SJCRH30 (cell line): ENCODE measurements at regions not wholly inside any gene's neighbourhood (a gene's known extent, or its start where the extent isn't known, plus 50 kb on each side); places are given as distances from the start of the nearest gene placed in this dataset.
A peak's percentile ranks its signal among the peaks of the same experiment; 100 is the strongest.

Source experiments
- DNase-seq, 2 experiments: peaks; one replicate each; pipeline ENCODE4 v3.0.0-alpha.2; 2015 to 2020
- H3K27ac ChIP-seq: fragments of 250-450 bp; sonication (Bioruptor Pico); 2 replicates; pipeline ENCODE4 v1.5.1; 2020; ENCODE audit warnings: mild to moderate bottlenecking, moderate library complexity
- H3K27me3 ChIP-seq: fragments of 250-450 bp; sonication (Bioruptor Pico); 2 replicates; pipeline ENCODE4 v1.5.1; 2020; ENCODE audit warnings: mild to moderate bottlenecking, moderate library complexity
- H3K36me3 ChIP-seq: fragments of 250-450 bp; sonication (Bioruptor Pico); 2 replicates; pipeline ENCODE4 v1.5.1; 2020; ENCODE audit warnings: mild to moderate bottlenecking, moderate library complexity
- H3K4me1 ChIP-seq: fragments of 250-450 bp; sonication (Bioruptor Pico); 2 replicates; pipeline ENCODE4 v1.5.1; 2020; ENCODE audit warnings: mild to moderate bottlenecking, moderate library complexity
- H3K4me3 ChIP-seq: fragments of 250-450 bp; sonication (Bioruptor Pico); 2 replicates; pipeline ENCODE4 v1.5.1; 2020; ENCODE audit warnings: mild to moderate bottlenecking, moderate library complexity
- H3K9me3 ChIP-seq: fragments of 250-450 bp; sonication (Bioruptor Pico); replicated peaks from 2 replicates; pipeline ENCODE4 v1.5.1; 2020; ENCODE audit warnings: mild to moderate bottlenecking, moderate library complexity

GRCh38 chr4:3818371-3818770 lies 52.2 kb downstream of the ADRA2C start:
- no peak for DNase-seq
- Histone ChIP-seq H3K4me1 (peaks cover 16% of the 10 kb centered on the region), H3K36me3 (no peaks in the 10 kb centered on the region), H3K27me3 (no peaks in the 10 kb centered on the region), H3K4me3 (no peak overlapping the region), H3K9me3 (no peaks in the 10 kb centered on the region), H3K27ac (no peak overlapping the region)

GRCh38 chr4:3819210-3819919 lies 53.2 kb downstream of the ADRA2C start:
- peaks cover 16% of the 10 kb centered on the region for H3K4me1 ChIP-seq
- no peak overlapping the region for H3K4me3 ChIP-seq
- no peaks in the 10 kb centered on the region for H3K9me3 ChIP-seq
- H3K36me3 ChIP-seq = no peaks in the 10 kb centered on the region
- DNase-seq = no peak
- no peak overlapping the region for H3K27ac ChIP-seq
- no peaks in the 10 kb centered on the region for H3K27me3 ChIP-seq

- H3K36me3 ChIP-seq = no peaks in the 10 kb centered on the region
- H3K27me3 ChIP-seq = no peaks in the 10 kb centered on the region
- no peak overlapping the region for H3K27ac ChIP-seq
- H3K9me3 ChIP-seq = no peaks in the 10 kb centered on the region
- DNase-seq = no peak
- no peak overlapping the region for H3K4me3 ChIP-seq
- peaks cover 16% of the 10 kb centered on the region for H3K4me1 ChIP-seq
These were observed 54.0 kb downstream of the ADRA2C start for GRCh38 chr4:3820016-3820805.

- Histone ChIP-seq H3K4me1 (peaks cover 16% of the 10 kb centered on the region), H3K27me3 (no peaks in the 10 kb centered on the region), H3K4me3 (no peak overlapping the region), H3K9me3 (no peaks in the 10 kb centered on the region), H3K36me3 (no peaks in the 10 kb centered on the region), H3K27ac (no peak overlapping the region; the same call in 1 of the 2 replicates)
- DNase-seq = no peak
These were observed 54.8 kb downstream of the ADRA2C start for GRCh38 chr4:3820806-3821579.

- peak; percentile 38 to 47 for DNase-seq
- Histone ChIP-seq H3K27ac (peak overlapping the region; percentile 70), H3K36me3 (no peaks in the 10 kb centered on the region), H3K4me1 (peaks cover 16% of the 10 kb centered on the region), H3K4me3 (no peak overlapping the region), H3K9me3 (no peaks in the 10 kb centered on the region), H3K27me3 (no peaks in the 10 kb centered on the region)
These were observed 55.5 kb downstream of the ADRA2C start for GRCh38 chr4:3821580-3822229.

GRCh38 chr4:3822230-3822947 lies 56.2 kb downstream of the ADRA2C start:
- no peaks in the 10 kb centered on the region for H3K9me3 ChIP-seq
- peak; percentile 83 to 88 for DNase-seq
- H3K36me3 ChIP-seq = no peaks in the 10 kb centered on the region
- no peak overlapping the region for H3K4me3 ChIP-seq
- peak overlapping the region; percentile 70 for H3K27ac ChIP-seq
- H3K27me3 ChIP-seq = no peaks in the 10 kb centered on the region
- H3K4me1 ChIP-seq = peaks cover 19% of the 10 kb centered on the region

GRCh38 chr4:3823496-3824341 lies 57.5 kb downstream of the ADRA2C start:
- H3K4me3 ChIP-seq = no peak overlapping the region
- DNase-seq = no peak
- no peaks in the 10 kb centered on the region for H3K36me3 ChIP-seq
- peaks cover 32% of the 10 kb centered on the region for H3K4me1 ChIP-seq
- no peaks in the 10 kb centered on the region for H3K9me3 ChIP-seq
- H3K27me3 ChIP-seq = no peaks in the 10 kb centered on the region
- no peak overlapping the region for H3K27ac ChIP-seq

- no peaks in the 10 kb centered on the region for H3K9me3 ChIP-seq
- H3K4me3 ChIP-seq = no peak overlapping the region
- H3K27me3 ChIP-seq = no peaks in the 10 kb centered on the region
- no peak for DNase-seq
- H3K27ac ChIP-seq = no peak overlapping the region
- H3K36me3 ChIP-seq = no peaks in the 10 kb centered on the region
- H3K4me1 ChIP-seq = peaks cover 42% of the 10 kb centered on the region
These were observed 58.5 kb downstream of the ADRA2C start for GRCh38 chr4:3824521-3825270.

- DNase-seq = no peak
- Histone ChIP-seq H3K27me3 (no peaks in the 10 kb centered on the region), H3K9me3 (no peaks in the 10 kb centered on the region), H3K27ac (no peak overlapping the region), H3K4me3 (no peak overlapping the region), H3K4me1 (peaks cover 49% of the 10 kb centered on the region), H3K36me3 (no peaks in the 10 kb centered on the region)
These were observed 59.3 kb downstream of the ADRA2C start for GRCh38 chr4:3825530-3825929.

- Histone ChIP-seq H3K9me3 (no peaks in the 10 kb centered on the region), H3K4me3 (no peak overlapping the region), H3K27me3 (no peaks in the 10 kb centered on the region), H3K27ac (no peak overlapping the region), H3K36me3 (no peaks in the 10 kb centered on the region), H3K4me1 (peaks cover 57% of the 10 kb centered on the region)
- DNase-seq = no peak
These were observed 60.3 kb downstream of the ADRA2C start for GRCh38 chr4:3826247-3827172.

- peak; percentile 69 to 72 for DNase-seq
- Histone ChIP-seq H3K27me3 (no peaks in the 10 kb centered on the region), H3K4me1 (peaks cover 52% of the 10 kb centered on the region), H3K9me3 (no peaks in the 10 kb centered on the region), H3K27ac (peak overlapping the region; percentile 100), H3K4me3 (no peak overlapping the region), H3K36me3 (no peaks in the 10 kb centered on the region)
These were observed 61.7 kb downstream of the ADRA2C start for GRCh38 chr4:3827616-3828492.
